ENCODE measurements at regions not wholly inside any gene's neighbourhood (a gene's known extent, or its start where the extent isn't known, plus 50 kb on each side); places are given as distances from the start of the nearest gene placed in this dataset.
"Not testable (repeated sequence)": the region's sequence is repeated elsewhere in the genome, so short reads cannot be mapped to it uniquely, and the experiment has no call there.

- H3K9me3 ChIP-seq (ENCODE audit: low read length); H3K4me3 Mint-ChIP-seq; H3K4me1 ChIP-seq (ENCODE audit: insufficient read depth, low read length); H3K4me3 ChIP-seq (ENCODE audit: low read length); H3K36me3 Mint-ChIP-seq; H3K4me1 Mint-ChIP-seq; H3K36me3 ChIP-seq (ENCODE audit: insufficient read depth, low read length); POLR2A ChIA-PET; H3K27ac ChIP-seq (ENCODE audit: low read depth, low read length); H3K27me3 ChIP-seq (ENCODE audit: insufficient read depth, low read length, poor library complexity, severe bottlenecking); H3K27ac Mint-ChIP-seq; DNase-seq; CTCF ChIA-PET: not testable (repeated sequence)
- peaks cover 3 to 30% (median 16%) of the 10 kb centered on the region in 5 donors for H3K9me3 Mint-ChIP-seq
- H3K27me3 Mint-ChIP-seq = peaks cover 10 to 22% of the 10 kb centered on the region in 2 donors
Measured at GRCh38 chr3:13995216-13995615, 115.3 kb upstream of the WNT7A start.

GRCh38 chr3:13988925-13989324, 109.1 kb upstream of the WNT7A start:
- H3K9me3 ChIP-seq (ENCODE audit: low read length); DNase-seq; H3K4me3 Mint-ChIP-seq; H3K27ac Mint-ChIP-seq; CTCF ChIA-PET; POLR2A ChIA-PET; H3K4me3 ChIP-seq (ENCODE audit: low read length); H3K36me3 ChIP-seq (ENCODE audit: insufficient read depth, low read length); H3K27me3 ChIP-seq (ENCODE audit: insufficient read depth, low read length, poor library complexity, severe bottlenecking); H3K4me1 ChIP-seq (ENCODE audit: insufficient read depth, low read length); H3K27ac ChIP-seq (ENCODE audit: low read depth, low read length); H3K4me1 Mint-ChIP-seq: not testable (repeated sequence)
- peaks cover 0 to 11% (median 2%) of the 10 kb centered on the region in 3 donors for H3K36me3 Mint-ChIP-seq
- peaks cover 13 to 18% of the 10 kb centered on the region in 2 donors for H3K27me3 Mint-ChIP-seq
- H3K9me3 Mint-ChIP-seq = peaks cover 16 to 40% (median 35%) of the 10 kb centered on the region in 5 donors

GRCh38 chr3:13976469-13976868, 96.6 kb upstream of the WNT7A start:
- Mint-ChIP-seq H3K9me3 (peaks cover 27 to 40% (median 38%) of the 10 kb centered on the region in 5 donors), H3K4me1 (no peaks in the 10 kb centered on the region), H3K4me3 (no peak overlapping the region), H3K27ac (no peak overlapping the region), H3K36me3 (peaks cover 0 to 13% (median 0%) of the 10 kb centered on the region in 3 donors), H3K27me3 (peaks cover 3 to 20% of the 10 kb centered on the region in 2 donors)
- ChIA-PET CTCF (no interaction called here), POLR2A (no interaction called here)
- no peaks in the 10 kb centered on the region for H3K9me3 ChIP-seq (ENCODE audit: low read length)
- H3K27ac ChIP-seq (ENCODE audit: low read depth, low read length) = no peak overlapping the region
- no peak overlapping the region for H3K4me3 ChIP-seq (ENCODE audit: low read length)
- no peak for DNase-seq
- H3K4me1 ChIP-seq (ENCODE audit: insufficient read depth, low read length) = no peaks in the 10 kb centered on the region
- H3K36me3 ChIP-seq (ENCODE audit: insufficient read depth, low read length) = no peaks in the 10 kb centered on the region
- H3K27me3 ChIP-seq (ENCODE audit: insufficient read depth, low read length, poor library complexity, severe bottlenecking) = no peaks in the 10 kb centered on the region

GRCh38 chr3:13975686-13976085, 95.8 kb upstream of the WNT7A start:
- Mint-ChIP-seq H3K27ac (no peak overlapping the region), H3K4me1 (no peaks in the 10 kb centered on the region), H3K36me3 (peaks cover 0 to 13% (median 0%) of the 10 kb centered on the region in 3 donors), H3K27me3 (peaks cover 3 to 22% of the 10 kb centered on the region in 2 donors), H3K9me3 (peaks cover 32 to 46% (median 43%) of the 10 kb centered on the region in 5 donors), H3K4me3 (no peak overlapping the region)
- Histone ChIP-seq H3K27me3 (ENCODE audit: insufficient read depth, low read length, poor library complexity, severe bottlenecking) (no peaks in the 10 kb centered on the region), H3K27ac (ENCODE audit: low read depth, low read length) (no peak overlapping the region), H3K9me3 (ENCODE audit: low read length) (no peaks in the 10 kb centered on the region), H3K4me3 (ENCODE audit: low read length) (no peak overlapping the region), H3K36me3 (ENCODE audit: insufficient read depth, low read length) (no peaks in the 10 kb centered on the region), H3K4me1 (ENCODE audit: insufficient read depth, low read length) (no peaks in the 10 kb centered on the region)
- CTCF ChIA-PET = no interaction called here
- POLR2A ChIA-PET = no interaction called here
- no peak for DNase-seq

- no peak overlapping the region for H3K4me3 ChIP-seq (ENCODE audit: low read length)
- POLR2A ChIA-PET = no interaction called here
- no peaks in the 10 kb centered on the region for H3K4me1 ChIP-seq (ENCODE audit: insufficient read depth, low read length)
Measured at GRCh38 chr3:13972679-13973379, 93.0 kb upstream of the WNT7A start.

GRCh38 chr3:13966302-13966701, 86.4 kb upstream of the WNT7A start:
- Histone ChIP-seq H3K4me3 (ENCODE audit: low read length) (no peak overlapping the region), H3K4me1 (ENCODE audit: insufficient read depth, low read length) (no peaks in the 10 kb centered on the region), H3K27ac (ENCODE audit: low read depth, low read length) (no peak overlapping the region), H3K36me3 (ENCODE audit: insufficient read depth, low read length) (no peaks in the 10 kb centered on the region), H3K9me3 (ENCODE audit: low read length) (no peaks in the 10 kb centered on the region), H3K27me3 (ENCODE audit: insufficient read depth, low read length, poor library complexity, severe bottlenecking) (no peaks in the 10 kb centered on the region)
- CTCF ChIA-PET = no interaction called here
- H3K4me3 Mint-ChIP-seq = no peak overlapping the region
- H3K9me3 Mint-ChIP-seq = peaks cover 2 to 12% (median 5%) of the 10 kb centered on the region in 5 donors
- peaks cover 0 to 5% (median 0%) of the 10 kb centered on the region in 3 donors for H3K36me3 Mint-ChIP-seq
- no peak for DNase-seq
- POLR2A ChIA-PET = no interaction called here
- no peak overlapping the region for H3K27ac Mint-ChIP-seq
- no peaks in the 10 kb centered on the region for H3K4me1 Mint-ChIP-seq
- peaks cover 17 to 63% of the 10 kb centered on the region in 2 donors for H3K27me3 Mint-ChIP-seq

More at GRCh38 chr3:13972679-13973379, 93.0 kb upstream of the WNT7A start:
- Mint-ChIP-seq H3K4me3 (no peak overlapping the region), H3K36me3 (peaks cover 0 to 13% (median 0%) of the 10 kb centered on the region in 3 donors), H3K4me1 (no peaks in the 10 kb centered on the region), H3K27me3 (peaks cover 7 to 27% of the 10 kb centered on the region in 2 donors), H3K9me3 (peaks cover 35 to 48% (median 37%) of the 10 kb centered on the region in 5 donors), H3K27ac (peak overlapping the region in 1 of 8 donors; percentile 2)
- Histone ChIP-seq H3K36me3 (ENCODE audit: insufficient read depth, low read length) (no peaks in the 10 kb centered on the region), H3K27ac (ENCODE audit: low read depth, low read length) (no peak overlapping the region), H3K9me3 (ENCODE audit: low read length) (no peaks in the 10 kb centered on the region), H3K27me3 (ENCODE audit: insufficient read depth, low read length, poor library complexity, severe bottlenecking) (no peaks in the 10 kb centered on the region)
- no peak for DNase-seq
- CTCF ChIA-PET = no interaction called here

GRCh38 chr3:13963137-13963886, 83.4 kb upstream of the WNT7A start:
- ChIA-PET CTCF (no interaction called here), POLR2A (no interaction called here)
- Mint-ChIP-seq H3K4me3 (no peak overlapping the region), H3K4me1 (no peaks in the 10 kb centered on the region), H3K27ac (peak overlapping the region in 1 of 8 donors; percentile 3), H3K27me3 (peaks cover 18 to 58% of the 10 kb centered on the region in 2 donors), H3K9me3 (peaks cover 0 to 9% (median 5%) of the 10 kb centered on the region in 5 donors), H3K36me3 (peaks cover 0 to 5% (median 0%) of the 10 kb centered on the region in 3 donors)
- no peaks in the 10 kb centered on the region for H3K4me1 ChIP-seq (ENCODE audit: insufficient read depth, low read length)
- DNase-seq = no peak
- no peaks in the 10 kb centered on the region for H3K9me3 ChIP-seq (ENCODE audit: low read length)
- H3K4me3 ChIP-seq (ENCODE audit: low read length) = no peak overlapping the region
- H3K36me3 ChIP-seq (ENCODE audit: insufficient read depth, low read length) = no peaks in the 10 kb centered on the region
- no peak overlapping the region for H3K27ac ChIP-seq (ENCODE audit: low read depth, low read length)
- no peaks in the 10 kb centered on the region for H3K27me3 ChIP-seq (ENCODE audit: insufficient read depth, low read length, poor library complexity, severe bottlenecking)

GRCh38 chr3:13954741-13955483, 75.0 kb upstream of the WNT7A start:
- Mint-ChIP-seq H3K36me3 (no peaks in the 10 kb centered on the region), H3K9me3 (peaks cover 0 to 5% (median 3%) of the 10 kb centered on the region in 5 donors), H3K4me1 (no peaks in the 10 kb centered on the region), H3K27me3 (peaks cover 15 to 25% of the 10 kb centered on the region in 2 donors), H3K27ac (no peak overlapping the region), H3K4me3 (no peak overlapping the region)
- no peaks in the 10 kb centered on the region for H3K36me3 ChIP-seq (ENCODE audit: insufficient read depth, low read length)
- POLR2A ChIA-PET = no interaction called here
- no peak overlapping the region for H3K27ac ChIP-seq (ENCODE audit: low read depth, low read length)
- no peaks in the 10 kb centered on the region for H3K9me3 ChIP-seq (ENCODE audit: low read length)
- no peaks in the 10 kb centered on the region for H3K27me3 ChIP-seq (ENCODE audit: insufficient read depth, low read length, poor library complexity, severe bottlenecking)
- CTCF ChIA-PET = no interaction called here
- H3K4me3 ChIP-seq (ENCODE audit: low read length) = no peak overlapping the region
- no peak for DNase-seq
- H3K4me1 ChIP-seq (ENCODE audit: insufficient read depth, low read length) = no peaks in the 10 kb centered on the region

All from CD8-positive, alpha-beta memory T cell (primary cell).